ENCODE measurements at regions not wholly inside any gene's neighbourhood (a gene's known extent, or its start where the extent isn't known, plus 50 kb on each side); places are given as distances from the start of the nearest gene placed in this dataset.

DNA sequence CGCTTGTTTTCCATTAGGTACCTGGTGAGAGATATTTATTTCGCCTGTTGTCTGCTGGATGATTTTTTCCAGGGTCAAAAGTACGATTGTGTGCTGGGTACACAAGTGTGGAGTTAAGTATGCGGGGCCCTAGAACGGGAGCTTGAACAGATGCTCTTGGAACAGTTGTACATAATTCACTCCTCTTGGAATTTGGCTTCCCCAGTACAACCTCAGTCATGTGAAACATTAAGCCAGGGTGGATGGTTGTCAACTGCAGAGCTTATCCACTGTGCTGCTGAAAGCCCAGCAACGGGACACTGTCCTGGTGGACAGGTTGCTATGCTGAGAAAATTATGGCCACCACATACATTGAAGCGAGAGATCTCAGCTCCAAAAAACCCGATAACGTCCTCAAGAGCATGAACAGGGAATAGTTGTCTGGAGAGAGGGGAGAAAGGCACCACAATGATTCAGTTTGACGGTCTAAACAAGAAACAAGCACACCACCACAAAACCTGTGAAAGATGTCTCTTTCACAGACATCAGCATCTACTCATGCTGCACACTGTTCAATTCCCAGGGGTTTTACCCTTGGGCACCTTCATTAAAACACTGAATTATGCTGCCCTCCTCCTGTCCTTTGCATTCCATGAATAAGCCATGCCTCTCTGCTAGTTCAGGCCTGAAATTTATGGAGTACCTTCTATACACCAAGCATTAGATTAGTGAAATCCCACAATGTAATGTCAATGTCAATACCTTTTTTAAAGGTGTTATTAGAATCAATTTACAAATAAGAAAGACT, 176.8 kb upstream of the TRIB2 start:
- H3K4me3 ChIP-seq, result no peak overlapping the region
- DNase-seq (ENCODE audit: low spot score), result no peak
- TF ChIP-seq, protein P1, sequence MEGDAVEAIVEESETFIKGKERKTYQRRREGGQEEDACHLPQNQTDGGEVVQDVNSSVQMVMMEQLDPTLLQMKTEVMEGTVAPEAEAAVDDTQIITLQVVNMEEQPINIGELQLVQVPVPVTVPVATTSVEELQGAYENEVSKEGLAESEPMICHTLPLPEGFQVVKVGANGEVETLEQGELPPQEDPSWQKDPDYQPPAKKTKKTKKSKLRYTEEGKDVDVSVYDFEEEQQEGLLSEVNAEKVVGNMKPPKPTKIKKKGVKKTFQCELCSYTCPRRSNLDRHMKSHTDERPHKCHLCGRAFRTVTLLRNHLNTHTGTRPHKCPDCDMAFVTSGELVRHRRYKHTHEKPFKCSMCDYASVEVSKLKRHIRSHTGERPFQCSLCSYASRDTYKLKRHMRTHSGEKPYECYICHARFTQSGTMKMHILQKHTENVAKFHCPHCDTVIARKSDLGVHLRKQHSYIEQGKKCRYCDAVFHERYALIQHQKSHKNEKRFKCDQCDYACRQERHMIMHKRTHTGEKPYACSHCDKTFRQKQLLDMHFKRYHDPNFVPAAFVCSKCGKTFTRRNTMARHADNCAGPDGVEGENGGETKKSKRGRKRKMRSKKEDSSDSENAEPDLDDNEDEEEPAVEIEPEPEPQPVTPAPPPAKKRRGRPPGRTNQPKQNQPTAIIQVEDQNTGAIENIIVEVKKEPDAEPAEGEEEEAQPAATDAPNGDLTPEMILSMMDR (IDR thresholded peaks at IDR 0.05), result no peak
- H3K27ac ChIP-seq, result no peak overlapping the region

DNA sequence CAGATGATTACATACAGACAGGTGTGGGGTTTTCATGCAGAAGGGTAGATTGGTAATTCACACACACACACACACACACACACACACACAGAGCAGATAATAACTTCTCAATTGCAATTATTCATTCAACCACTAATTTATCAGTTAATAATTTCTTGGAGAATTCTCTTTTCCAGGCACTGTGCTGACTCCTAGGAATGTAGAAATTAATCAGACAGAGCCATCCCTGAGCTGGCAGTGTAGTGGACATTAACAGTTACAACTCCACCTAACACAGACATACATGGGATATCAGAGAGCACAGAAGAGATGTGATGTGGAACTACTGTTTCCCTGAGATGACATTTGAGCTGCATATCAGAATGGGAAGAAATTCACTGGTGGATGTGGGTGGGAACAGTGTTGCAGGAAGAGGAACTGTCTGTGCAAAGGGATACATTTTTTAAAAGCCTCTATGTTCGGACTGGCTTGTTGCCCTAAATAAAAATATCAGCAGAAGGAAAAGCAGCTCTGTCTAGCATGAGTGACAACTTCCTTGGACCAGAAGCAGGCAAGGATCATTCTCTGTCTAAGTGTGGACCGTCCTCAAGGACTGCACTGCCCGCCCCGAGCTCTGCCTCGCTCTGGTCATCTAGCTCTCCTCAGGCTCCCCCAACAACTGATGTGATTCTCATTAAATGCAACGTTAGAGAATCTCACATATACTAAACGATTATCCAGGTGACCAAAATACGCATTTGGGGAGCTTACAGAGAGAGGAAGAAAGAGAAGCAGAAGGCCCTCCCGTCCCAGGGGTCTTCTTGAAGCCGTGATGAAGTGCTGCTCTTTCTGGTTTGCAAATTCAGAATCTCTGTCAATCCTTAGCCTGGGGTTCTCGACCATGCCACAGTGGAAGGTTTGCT, 173.4 kb upstream of the TRIB2 start:
- Histone ChIP-seq H3K4me3 (no peak overlapping the region), H3K27ac (no peak overlapping the region)
- no peak for DNase-seq (ENCODE audit: low spot score)
- TF ChIP-seq, protein P1 (IDR thresholded peaks at IDR 0.05), result no peak

DNA sequence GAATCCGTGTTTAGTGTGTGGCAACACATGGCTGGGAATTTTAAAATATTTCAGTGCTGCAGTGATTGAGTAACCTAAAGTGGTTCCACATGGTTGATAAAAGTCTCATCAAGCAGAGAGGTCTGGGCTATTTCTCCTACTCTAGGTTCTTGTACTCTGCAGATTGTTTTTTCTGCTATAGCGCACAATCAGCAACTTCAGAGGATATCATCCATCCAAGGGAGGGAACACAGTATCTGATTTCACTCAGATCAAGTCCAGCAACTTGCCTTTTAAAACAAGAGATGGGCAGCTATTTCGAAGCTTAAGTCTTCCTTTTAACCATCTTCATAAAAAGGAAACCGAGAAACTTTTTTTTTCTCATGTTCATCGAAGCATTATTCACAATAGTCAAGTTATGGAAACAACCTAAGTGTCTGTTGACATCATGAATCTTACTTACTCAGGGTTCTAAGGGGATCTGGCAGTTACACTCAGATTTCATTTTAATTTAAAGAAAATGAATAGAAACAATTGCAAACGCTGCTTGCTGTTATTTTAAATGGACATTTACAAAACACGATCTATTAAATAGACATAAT, 172.7 kb upstream of the TRIB2 start:
- DNase-seq (ENCODE audit: low spot score), result no peak
- TF ChIP-seq, protein P1 (IDR thresholded peaks at IDR 0.05), result no peak
- Histone ChIP-seq H3K27ac (no peak overlapping the region), H3K4me3 (no peak overlapping the region)

DNA sequence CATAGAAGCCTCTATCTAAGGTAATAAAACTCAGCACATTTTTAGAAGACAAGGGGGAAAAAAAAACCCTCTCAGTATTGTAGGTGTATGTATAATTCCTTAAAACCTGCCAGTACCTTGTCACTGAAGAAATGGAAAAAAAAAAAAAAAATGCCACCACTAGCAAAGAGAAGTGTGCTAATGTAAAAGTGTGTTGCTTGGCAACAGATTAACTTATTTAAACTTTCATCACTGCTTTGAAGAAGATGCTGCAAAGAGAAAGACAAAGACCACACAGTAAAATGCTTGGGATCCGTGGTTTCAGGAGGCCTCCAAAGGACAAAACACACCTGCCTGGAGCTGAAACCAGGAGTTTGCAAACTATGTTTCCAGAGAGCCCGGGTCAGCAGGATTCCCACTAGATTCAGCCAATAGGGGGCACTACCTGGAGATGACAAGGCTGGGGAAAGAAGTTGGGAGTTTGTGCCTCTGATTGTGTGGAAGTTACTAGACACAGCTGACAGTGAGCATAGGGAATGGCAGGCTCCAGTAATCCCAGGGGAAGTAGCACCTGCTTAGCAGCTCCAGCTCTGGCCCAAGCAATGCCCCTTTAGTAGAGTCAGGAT, 169.1 kb upstream of the TRIB2 start:
- no peak overlapping the region for H3K27ac ChIP-seq
- H3K4me3 ChIP-seq, result no peak overlapping the region
- DNase-seq (ENCODE audit: low spot score), result no peak
- TF ChIP-seq, protein P1 (IDR thresholded peaks at IDR 0.05), result no peak

DNA sequence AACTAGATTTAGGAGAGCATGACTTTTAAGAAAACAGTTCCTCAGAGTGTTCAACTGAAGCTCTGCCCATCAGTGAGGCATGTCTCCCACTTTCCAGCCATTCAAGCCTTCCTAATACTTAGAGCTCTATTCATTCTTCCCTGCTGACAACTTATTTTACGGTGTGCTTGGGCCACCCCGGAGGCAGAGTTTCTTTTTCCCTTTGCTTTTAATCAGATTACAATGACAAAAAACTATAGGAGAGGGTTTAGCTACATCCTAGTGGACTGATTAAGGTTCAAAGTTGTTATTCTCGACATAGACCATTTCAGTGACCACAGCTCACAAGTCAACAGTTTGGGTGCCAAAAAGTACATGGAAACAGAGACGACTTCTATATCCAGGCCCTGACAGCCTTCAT, 167.8 kb upstream of the TRIB2 start:
- no peak for DNase-seq (ENCODE audit: low spot score)
- no peak overlapping the region for H3K27ac ChIP-seq
- H3K4me3 ChIP-seq, result no peak overlapping the region
- TF ChIP-seq, protein P1 (IDR thresholded peaks at IDR 0.05), result no peak

DNA sequence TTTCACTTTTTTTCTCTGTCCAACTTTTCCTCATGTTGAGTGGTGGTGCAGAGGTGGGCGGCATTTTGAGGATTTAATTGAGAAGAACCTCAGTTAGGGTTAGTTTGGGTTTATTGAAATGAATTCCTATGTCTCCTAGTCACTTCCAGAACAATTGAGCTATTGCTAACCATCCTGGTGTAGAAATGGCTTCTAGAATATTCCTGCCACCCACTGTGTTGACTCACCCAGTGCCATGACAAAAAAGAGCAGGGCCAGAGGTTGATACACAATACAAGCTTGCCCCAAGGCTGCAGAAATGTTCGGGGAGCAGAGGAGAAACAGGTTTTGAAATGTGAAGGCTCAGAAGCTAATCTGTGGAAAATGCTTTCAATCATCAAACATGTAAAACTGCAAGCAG, 167.1 kb upstream of the TRIB2 start:
- no peak overlapping the region for H3K4me3 ChIP-seq
- TF ChIP-seq, protein P1 (IDR thresholded peaks at IDR 0.05), result no peak
- DNase-seq (ENCODE audit: low spot score), result no peak
- no peak overlapping the region for H3K27ac ChIP-seq

All from coronary artery (tissue), 2 donors.